Fibroblast of skin of abdomen (primary cell): ENCODE measurements at regions not wholly inside any gene's neighbourhood (a gene's known extent, or its start where the extent isn't known, plus 50 kb on each side); places are given as distances from the start of the nearest gene placed in this dataset.
"Not testable (repeated sequence)": the region's sequence is repeated elsewhere in the genome, so short reads cannot be mapped to it uniquely, and the experiment has no call there.

Source experiments
- DNase-seq: peaks from one replicate; pipeline ENCODE4 v3.0.0-alpha.2; 2013

- DNase-seq = peak; percentile 64
Observed at GRCh38 chr12:9365296-9365695, 157.1 kb upstream of the PZP start.

GRCh38 chr12:9364224-9365176, 156.3 kb upstream of the PZP start:
- DNase-seq = peak; percentile 81

GRCh38 chr12:9363145-9363544, 154.9 kb upstream of the PZP start:
- no peak for DNase-seq

- no peak for DNase-seq
Observed at GRCh38 chr12:9361879-9362326, 153.7 kb upstream of the PZP start.

- not testable (repeated sequence) for DNase-seq
Observed at GRCh38 chr12:9354009-9354754, 146.0 kb upstream of the PZP start.

- no peak for DNase-seq
Observed at GRCh38 chr12:9351136-9351535, 142.9 kb upstream of the PZP start.

- no peak for DNase-seq
Observed at GRCh38 chr12:9349888-9350885, 142.0 kb upstream of the PZP start.

GRCh38 chr12:9348906-9349518, 140.8 kb upstream of the PZP start:
- no peak for DNase-seq

- peak; percentile 48 for DNase-seq
Observed at GRCh38 chr12:9347328-9348127, 139.3 kb upstream of the PZP start.

GRCh38 chr12:9346866-9347327, 138.7 kb upstream of the PZP start:
- no peak for DNase-seq

GRCh38 chr12:9345171-9345570, 137.0 kb upstream of the PZP start:
- no peak for DNase-seq

GRCh38 chr12:9344541-9344940, 136.3 kb upstream of the PZP start:
- DNase-seq = no peak

GRCh38 chr12:9343731-9344130, 135.5 kb upstream of the PZP start:
- no peak for DNase-seq

GRCh38 chr12:9342614-9343353, 134.6 kb upstream of the PZP start:
- no peak for DNase-seq

- DNase-seq = no peak
Observed at GRCh38 chr12:9341260-9341585, 133.0 kb upstream of the PZP start.

- peak; percentile 68 for DNase-seq
Observed at GRCh38 chr12:9340422-9341259, 132.4 kb upstream of the PZP start.

GRCh38 chr12:9337656-9338055, 129.5 kb upstream of the PZP start:
- DNase-seq = no peak

GRCh38 chr12:9336375-9337011, 128.3 kb upstream of the PZP start:
- DNase-seq = not testable (repeated sequence)

- no peak for DNase-seq
Observed at GRCh38 chr12:9335867-9336266, 127.7 kb upstream of the PZP start.
